GM12875 (cell line): ENCODE measurements at regions not wholly inside any gene's neighbourhood (a gene's known extent, or its start where the extent isn't known, plus 50 kb on each side); places are given as distances from the start of the nearest gene placed in this dataset.

Experiments used
- H3K4me3 ChIP-seq: one replicate; pipeline ENCODE4 v1.5.1; 2011; ENCODE audit warnings: low read depth, low read length, control low read depth
- CTCF ChIP-seq: IDR thresholded peaks from 2 replicates; pipeline ENCODE4 v1.5.1; 2011; ENCODE audit warnings: low read depth, mild to moderate bottlenecking, control low read depth, inconsistent platforms, low read length, moderate library complexity, borderline replicate concordance; ENCODE audit not compliant: insufficient read depth

- no peak for TF ChIP-seq CTCF
- H3K4me3 ChIP-seq = no peak overlapping the region
These were observed 353.3 kb upstream of the SYNCRIP start for GRCh38 chr6:85996034-85996375.

GRCh38 chr6:85995339-85996033, 352.8 kb upstream of the SYNCRIP start:
- no peak for TF ChIP-seq CTCF
- H3K4me3 ChIP-seq = no peak overlapping the region

- TF ChIP-seq CTCF = no peak
- no peak overlapping the region for H3K4me3 ChIP-seq
These were observed 344.0 kb upstream of the SYNCRIP start for GRCh38 chr6:85986681-85987080.

- no peak for TF ChIP-seq CTCF
- H3K4me3 ChIP-seq = no peak overlapping the region
These were observed 340.5 kb upstream of the SYNCRIP start for GRCh38 chr6:85983032-85983659.

GRCh38 chr6:85977661-85978060, 335.0 kb upstream of the SYNCRIP start:
- H3K4me3 ChIP-seq = no peak overlapping the region
- no peak for TF ChIP-seq CTCF

GRCh38 chr6:85975957-85976356, 333.3 kb upstream of the SYNCRIP start:
- no peak overlapping the region for H3K4me3 ChIP-seq
- no peak for TF ChIP-seq CTCF

GRCh38 chr6:85971238-85971637, 328.6 kb upstream of the SYNCRIP start:
- TF ChIP-seq CTCF = no peak
- no peak overlapping the region for H3K4me3 ChIP-seq
